HG02884 (cell line): ENCODE measurements at regions not wholly inside any gene's neighbourhood (a gene's known extent, or its start where the extent isn't known, plus 50 kb on each side); places are given as distances from the start of the nearest gene placed in this dataset.

Source experiments
- ATAC-seq: cut with Tn5 transposase; IDR thresholded peaks from one replicate; pipeline ENCODE4 v1.9.1; 2021; ENCODE audit warnings: mild to moderate bottlenecking, moderate library complexity; ENCODE audit not compliant: unreplicated experiment

DNA sequence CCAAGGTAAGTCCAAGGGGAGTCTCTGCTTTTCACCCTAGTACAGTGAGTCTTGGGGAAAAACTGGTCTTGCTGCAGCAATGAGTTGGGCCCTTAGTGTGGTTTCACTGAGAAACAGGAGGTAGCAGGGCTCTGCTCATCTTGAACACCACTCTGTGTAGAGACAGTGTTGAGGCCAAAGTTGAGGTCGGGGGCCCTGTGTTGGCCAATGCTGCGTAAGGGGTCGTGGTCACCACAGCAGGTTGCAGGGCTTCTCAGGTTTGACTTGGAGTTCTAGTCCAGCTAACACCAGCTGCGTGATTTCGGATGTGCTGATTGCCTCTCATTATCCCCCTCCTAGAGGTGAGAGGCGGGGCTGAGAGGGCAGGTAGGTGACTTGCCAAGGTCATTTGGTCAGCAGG lies 807.5 kb downstream of the VRK1 start:
- no peak for ATAC-seq

DNA sequence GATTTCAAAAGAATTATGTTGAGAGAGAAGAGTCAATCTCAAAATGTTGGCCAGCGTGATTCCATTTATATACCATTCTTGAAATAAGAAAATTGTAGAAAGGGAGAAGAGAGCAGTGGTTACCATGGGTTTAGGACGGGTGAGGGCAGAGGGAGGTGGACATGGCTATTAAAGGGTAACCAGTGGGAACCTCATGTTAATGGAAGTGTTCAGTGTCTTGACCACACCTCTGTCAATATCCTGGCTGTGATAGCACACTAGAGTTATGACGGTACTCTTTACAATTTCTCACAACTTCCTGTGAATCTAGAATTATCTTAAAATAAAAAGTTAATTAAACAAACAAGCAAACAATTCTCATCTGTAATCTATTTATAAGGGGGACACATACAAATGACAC lies 821.2 kb downstream of the VRK1 start:
- no peak for ATAC-seq

DNA sequence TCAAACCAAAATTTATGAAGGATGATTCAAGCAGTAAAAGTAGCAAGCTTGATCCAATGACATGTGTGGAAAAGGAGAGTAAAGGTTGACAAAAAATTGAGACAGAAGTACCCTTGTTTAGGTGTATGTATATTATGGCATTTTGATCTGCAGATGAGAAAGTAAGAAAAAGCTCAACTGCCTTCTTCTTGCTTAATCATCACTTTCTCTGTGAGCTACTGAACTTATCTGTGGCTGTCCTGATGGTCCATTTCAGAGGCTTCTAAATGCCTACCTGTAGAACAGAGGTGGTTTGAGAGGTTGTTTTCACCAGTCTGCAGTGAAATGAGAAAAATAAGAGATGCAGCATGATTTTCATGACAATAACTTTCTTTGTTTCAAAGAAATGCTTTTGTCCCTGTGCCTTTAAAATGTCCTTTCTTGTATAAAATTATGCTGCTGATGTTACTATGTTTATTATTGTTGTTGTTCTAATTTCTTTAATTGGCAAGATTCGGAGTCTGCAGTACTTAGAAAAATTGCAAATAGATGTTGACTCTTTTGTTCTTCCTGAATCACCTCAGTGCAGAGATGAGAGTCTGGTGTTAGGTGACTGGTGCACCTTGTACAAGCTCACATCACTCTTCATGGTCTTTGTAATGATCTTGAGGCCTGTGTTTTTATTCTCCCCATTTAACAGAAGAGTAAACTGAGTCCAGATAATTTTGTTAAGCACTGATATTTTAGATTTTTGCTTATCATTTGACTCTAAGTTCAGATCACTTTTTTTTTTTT lies 821.9 kb downstream of the VRK1 start:
- ATAC-seq = no peak

DNA sequence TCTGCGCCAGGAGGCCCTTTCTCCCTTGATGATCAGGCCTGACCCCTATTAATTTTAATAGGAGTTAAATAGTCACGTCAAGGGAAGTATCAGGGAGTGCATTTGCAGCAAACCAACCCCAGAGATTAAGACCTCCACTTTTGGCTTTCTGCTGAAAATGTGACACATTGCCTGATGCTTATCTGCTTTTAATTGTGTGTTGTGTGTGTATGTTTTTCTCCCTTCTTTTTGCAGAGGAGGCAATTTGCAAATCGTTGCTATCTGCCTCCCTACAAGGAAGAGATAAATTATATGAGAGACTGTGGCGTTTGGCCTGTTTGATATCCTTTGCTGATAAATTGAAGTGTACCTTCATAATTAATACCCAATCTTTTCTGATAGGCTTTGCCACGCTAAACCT lies 822.9 kb downstream of the VRK1 start:
- ATAC-seq = no peak

GRCh38 chr14:97624985-97625384 lies 827.8 kb downstream of the VRK1 start:
- no peak for ATAC-seq

DNA sequence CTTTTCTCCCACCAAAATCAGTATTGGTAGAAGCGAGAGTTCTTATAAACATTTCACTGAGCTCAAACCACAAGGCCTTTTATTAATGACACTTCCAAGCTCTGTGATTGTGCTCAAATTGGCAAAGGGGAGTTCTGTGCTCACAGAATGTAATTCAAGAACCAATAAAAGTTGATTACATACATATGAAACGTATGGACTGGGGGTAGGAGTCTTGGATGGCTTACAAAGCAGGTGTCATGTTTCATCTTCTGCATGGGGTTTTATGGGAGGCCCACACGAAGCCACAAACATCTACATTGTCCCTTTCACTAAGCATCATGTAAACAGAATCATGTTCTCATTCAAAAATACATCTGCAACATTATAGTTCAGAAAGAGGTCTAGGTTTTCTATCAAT lies 828.3 kb downstream of the VRK1 start:
- ATAC-seq = no peak

GRCh38 chr14:97626088-97626487 lies 828.9 kb downstream of the VRK1 start:
- ATAC-seq = no peak

- no peak for ATAC-seq
Observed at GRCh38 chr14:97630249-97630648, 833.1 kb downstream of the VRK1 start.

GRCh38 chr14:97633131-97633738 lies 836.1 kb downstream of the VRK1 start:
- no peak for ATAC-seq

DNA sequence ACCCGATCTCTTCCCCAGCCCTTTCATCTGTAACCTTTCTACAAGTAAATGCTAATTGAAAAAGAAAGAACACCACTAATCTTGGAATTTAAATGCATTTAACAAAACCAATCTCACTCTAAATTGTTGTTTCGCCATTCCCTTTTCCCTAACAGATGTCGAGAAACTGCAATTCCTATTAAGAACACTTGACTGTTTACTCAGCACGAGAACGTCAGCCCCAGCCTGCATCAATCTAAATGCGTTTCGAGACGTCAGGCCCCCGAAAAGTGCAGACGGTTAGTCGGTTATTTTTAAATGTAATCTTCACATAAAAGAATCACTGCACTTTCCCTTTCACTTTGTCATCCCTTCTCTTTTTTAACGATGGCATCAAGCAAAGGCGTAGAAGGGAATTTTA lies 837.6 kb downstream of the VRK1 start:
- no peak for ATAC-seq

DNA sequence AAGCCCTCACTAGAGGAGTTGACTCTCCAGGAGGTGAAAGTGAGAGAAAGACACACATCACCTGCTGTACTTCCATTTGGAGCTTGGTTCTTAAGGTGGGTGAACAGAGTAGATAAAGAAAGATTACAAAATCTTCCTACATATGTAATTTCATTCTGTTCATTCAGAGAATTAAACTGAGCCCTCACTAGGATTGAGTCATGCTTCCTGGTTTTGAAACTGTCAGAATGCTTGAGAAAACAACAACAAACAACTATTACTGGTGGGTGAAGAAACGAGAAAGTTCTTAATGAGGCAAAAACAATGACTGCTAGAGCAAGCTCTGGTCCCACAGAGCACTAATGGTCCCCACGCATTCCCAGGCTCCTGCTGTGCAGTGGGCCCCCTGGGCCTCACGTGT lies 841.7 kb downstream of the VRK1 start:
- ATAC-seq = no peak

DNA sequence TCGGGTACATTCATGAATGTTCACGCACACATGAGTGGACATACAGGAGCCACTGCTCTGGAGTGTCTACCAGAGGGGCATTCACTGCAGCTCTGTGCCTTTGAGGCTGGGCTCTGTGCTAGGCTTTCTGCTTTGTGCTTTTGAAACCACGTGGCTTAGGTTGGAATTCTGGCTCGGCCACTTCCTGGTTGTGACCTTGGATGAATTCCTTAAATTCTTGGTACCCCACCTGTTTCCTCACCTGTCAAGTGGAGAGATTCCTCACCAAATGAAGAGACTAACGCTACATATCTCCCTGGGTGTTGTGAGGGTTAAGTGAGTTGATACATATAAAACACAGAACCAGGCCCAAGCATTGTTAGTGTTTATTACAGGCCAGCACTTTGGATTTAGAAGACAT lies 842.8 kb downstream of the VRK1 start:
- ATAC-seq = no peak

DNA sequence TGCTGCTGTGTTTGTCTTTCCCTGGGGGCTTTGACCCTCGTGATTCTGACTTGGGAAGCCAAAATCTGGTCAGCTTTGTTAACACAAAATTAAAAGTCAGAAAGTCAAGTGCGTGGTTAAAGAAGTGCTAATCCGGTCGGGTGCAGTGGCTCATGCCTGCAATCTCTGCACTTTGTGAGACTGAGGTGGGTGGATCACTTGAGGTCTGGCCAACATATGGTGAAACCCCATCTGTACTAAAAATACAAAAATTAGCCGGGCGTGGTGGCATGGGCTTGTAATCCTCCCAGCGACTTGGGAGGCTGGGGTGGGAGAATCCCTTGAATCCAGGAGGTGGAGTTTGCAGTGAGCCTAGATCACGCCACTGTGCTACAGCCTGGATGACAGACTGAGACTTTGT lies 844.6 kb downstream of the VRK1 start:
- ATAC-seq = no peak

GRCh38 chr14:97642631-97643030 lies 845.4 kb downstream of the VRK1 start:
- ATAC-seq = no peak

DNA sequence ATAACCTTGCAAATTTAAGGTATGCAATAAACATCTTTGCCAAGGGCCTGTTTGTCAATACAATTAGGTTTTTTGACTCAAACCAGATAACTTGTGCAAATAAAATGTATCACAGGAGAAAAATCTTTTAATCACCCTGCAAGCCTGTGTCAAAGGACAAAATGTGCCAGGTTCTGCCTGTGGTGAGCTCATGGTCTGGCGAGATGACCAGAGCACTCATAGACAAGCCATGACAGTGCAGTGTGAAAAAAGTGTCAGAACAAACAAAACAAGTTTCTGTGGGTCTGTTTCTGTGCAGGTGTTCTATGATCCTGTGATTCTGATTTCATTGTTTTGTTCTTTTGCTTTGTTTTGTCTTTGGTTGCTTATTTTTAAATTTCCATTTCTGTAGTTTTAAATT lies 847.2 kb downstream of the VRK1 start:
- no peak for ATAC-seq

DNA sequence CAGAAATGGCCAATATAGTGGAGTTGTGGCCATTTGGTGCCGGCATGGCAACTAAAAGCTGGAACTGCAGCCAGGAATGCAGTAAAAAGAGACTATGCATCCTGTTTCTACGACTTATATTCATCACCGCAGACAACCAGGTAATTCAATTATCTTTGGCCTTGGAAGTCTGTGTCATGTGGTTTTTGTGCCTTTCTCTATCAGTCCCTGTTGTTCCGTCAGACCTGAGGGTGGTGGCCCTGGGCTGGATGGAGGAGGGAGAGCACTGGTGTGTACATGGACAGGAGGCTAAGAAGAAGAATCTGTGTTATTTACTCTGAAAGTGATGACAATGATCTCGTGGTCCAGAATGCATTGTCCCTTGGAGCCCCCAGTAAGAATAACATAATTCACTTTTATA lies 852.6 kb downstream of the VRK1 start:
- ATAC-seq = no peak

- no peak for ATAC-seq
Observed at GRCh38 chr14:97655169-97655948, 858.2 kb downstream of the VRK1 start.

- ATAC-seq = no peak
Observed at GRCh38 chr14:97657609-97658008, 860.4 kb downstream of the VRK1 start.

DNA sequence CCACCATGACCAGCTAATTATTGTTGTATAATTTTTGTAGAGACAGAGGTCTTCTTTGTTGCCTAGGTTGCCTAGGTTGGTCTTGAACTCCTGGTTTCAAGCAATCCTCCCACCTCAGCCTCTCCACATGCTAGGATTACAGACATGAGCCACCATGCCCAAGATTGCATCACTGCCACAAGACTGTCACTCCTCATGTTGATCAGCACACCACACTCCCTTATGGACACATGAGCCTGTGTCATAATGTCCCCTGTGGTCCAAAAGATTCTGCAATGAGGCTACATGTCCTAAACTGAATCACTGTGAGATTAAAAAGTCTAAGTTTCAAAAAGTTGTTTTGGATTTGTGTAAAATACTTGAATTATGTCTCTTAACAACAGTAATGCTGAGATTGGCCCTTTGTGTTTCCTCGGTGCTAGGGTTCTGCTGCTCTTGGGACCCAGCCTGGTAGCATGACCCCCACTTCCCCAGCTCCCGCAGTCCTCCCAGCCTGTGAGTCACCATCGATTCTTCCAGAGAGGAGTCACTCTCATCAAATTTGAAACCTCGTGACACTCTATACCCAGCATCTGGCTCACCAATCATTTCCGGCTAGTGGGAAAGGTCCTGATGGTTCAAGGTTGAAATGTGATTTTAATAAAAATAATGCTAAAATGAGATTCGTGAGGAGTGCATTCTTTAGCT lies 890.9 kb downstream of the VRK1 start:
- ATAC-seq = no peak

DNA sequence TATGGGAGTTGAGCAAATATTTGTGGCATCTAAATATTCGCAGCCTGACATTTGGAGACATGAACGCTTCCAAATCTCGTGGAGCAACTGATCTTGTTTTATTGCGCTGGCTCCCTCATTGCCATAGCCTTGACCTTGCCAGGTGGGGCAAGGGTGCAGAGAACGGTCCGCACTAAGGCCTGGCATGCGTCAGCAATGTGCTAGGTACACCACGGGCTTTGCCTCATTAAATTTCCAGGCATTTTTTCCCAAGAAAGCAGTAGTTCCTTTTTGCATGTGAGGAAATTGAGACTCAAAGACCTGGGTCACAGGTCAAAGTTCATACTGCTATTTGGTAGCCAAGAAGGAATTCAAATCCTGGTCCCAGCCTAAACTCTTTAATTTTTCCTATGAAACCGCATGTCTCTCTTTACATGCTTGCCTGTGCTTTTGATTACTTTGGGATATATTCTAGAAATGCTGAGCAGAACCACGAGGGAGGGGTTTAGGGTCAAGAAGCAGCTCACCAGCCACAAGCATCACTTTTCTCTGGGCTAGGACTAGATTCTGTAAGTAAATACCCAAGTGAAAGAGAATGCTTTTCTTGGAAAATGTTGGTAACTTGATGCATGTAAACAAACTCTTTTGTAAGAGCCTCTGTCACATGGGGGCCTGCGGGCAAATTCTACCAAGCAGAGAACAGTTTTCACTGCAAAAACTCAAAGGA lies 891.6 kb downstream of the VRK1 start:
- ATAC-seq = no peak

DNA sequence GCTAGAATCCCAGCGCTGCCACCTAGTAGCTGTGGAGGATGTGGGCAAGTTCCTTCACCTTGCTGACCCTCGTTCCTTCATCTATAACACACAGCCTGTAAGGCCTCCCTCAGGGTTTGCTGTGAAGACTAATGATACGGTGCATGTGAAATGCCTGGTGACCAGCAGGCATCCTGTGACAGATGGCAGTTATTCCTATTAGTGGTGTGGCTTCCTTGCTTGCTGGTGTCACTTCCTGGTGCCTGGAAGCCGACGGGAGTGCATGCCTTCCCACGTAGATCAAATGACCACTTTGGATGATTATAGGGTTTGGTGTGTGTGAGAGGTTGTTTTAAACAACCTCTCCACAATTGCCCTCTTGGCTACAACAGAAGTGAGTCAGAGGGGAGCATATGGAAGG lies 894.9 kb downstream of the VRK1 start:
- no peak for ATAC-seq
